Stimulated activated CD8-positive, alpha-beta memory T cell treated with anti-CD3 and anti-CD28 coated beads, Interleukin-7, amount 100 ng/mL, for 24 hours (primary cell): ENCODE measurements at regions not wholly inside any gene's neighbourhood (a gene's known extent, or its start where the extent isn't known, plus 50 kb on each side); places are given as distances from the start of the nearest gene placed in this dataset.
"Not testable (repeated sequence)": the region's sequence is repeated elsewhere in the genome, so short reads cannot be mapped to it uniquely, and the experiment has no call there.

ENCODE experiments used
- DNase-seq: peaks from one replicate; pipeline ENCODE4 v3.0.0-alpha.2; 2020; ENCODE audit warnings: low read depth

GRCh38 chr3:21020043-21020442 is 731.0 kb downstream of the ZNF385D start:
- DNase-seq: no peak

GRCh38 chr3:21017115-21017852 is 733.7 kb downstream of the ZNF385D start:
- DNase-seq: no peak

GRCh38 chr3:21013566-21013965 is 737.4 kb downstream of the ZNF385D start:
- DNase-seq: no peak

- no peak for DNase-seq
Measured at GRCh38 chr3:20999661-21000060, 751.3 kb downstream of the ZNF385D start.

GRCh38 chr3:20997183-20997582 is 753.8 kb downstream of the ZNF385D start:
- no peak for DNase-seq

- DNase-seq: no peak
Measured at GRCh38 chr3:20990896-20991295, 760.1 kb downstream of the ZNF385D start.

- DNase-seq: not testable (repeated sequence)
Measured at GRCh38 chr3:20989653-20990052, 761.4 kb downstream of the ZNF385D start.

GRCh38 chr3:20984594-20985205 is 766.3 kb downstream of the ZNF385D start:
- no peak for DNase-seq

- no peak for DNase-seq
Measured at GRCh38 chr3:20975188-20975651, 775.8 kb downstream of the ZNF385D start.

GRCh38 chr3:20974396-20974795 is 776.6 kb downstream of the ZNF385D start:
- DNase-seq: no peak

GRCh38 chr3:20970807-20971206 is 780.2 kb downstream of the ZNF385D start:
- not testable (repeated sequence) for DNase-seq

- DNase-seq: not testable (repeated sequence)
Measured at GRCh38 chr3:20967485-20967884, 781.5 kb upstream of the SGO1 start.

- DNase-seq: no peak
Measured at GRCh38 chr3:20958161-20958560, 772.2 kb upstream of the SGO1 start.

GRCh38 chr3:20945892-20946291 is 759.9 kb upstream of the SGO1 start:
- DNase-seq: no peak

- DNase-seq: no peak
Measured at GRCh38 chr3:20935791-20936190, 749.8 kb upstream of the SGO1 start.

- no peak for DNase-seq
Measured at GRCh38 chr3:20931834-20932233, 745.8 kb upstream of the SGO1 start.

GRCh38 chr3:20930034-20930433 is 744.0 kb upstream of the SGO1 start:
- DNase-seq: no peak

- DNase-seq: no peak
Measured at GRCh38 chr3:20924646-20925385, 738.8 kb upstream of the SGO1 start.

GRCh38 chr3:20921112-20921511 is 735.1 kb upstream of the SGO1 start:
- DNase-seq: not testable (repeated sequence)

GRCh38 chr3:20916951-20917606 is 731.1 kb upstream of the SGO1 start:
- no peak for DNase-seq

GRCh38 chr3:20914310-20914709 is 728.3 kb upstream of the SGO1 start:
- no peak for DNase-seq

- no peak for DNase-seq
Measured at GRCh38 chr3:20912406-20912805, 726.4 kb upstream of the SGO1 start.
